GM12878 (cell line): ENCODE measurements at regions not wholly inside any gene's neighbourhood (a gene's known extent, or its start where the extent isn't known, plus 50 kb on each side); places are given as distances from the start of the nearest gene placed in this dataset.

Experiments
- ATAC-seq: fragments of 200-7000 bp; cut with Tn5 transposase; 3 replicates; pipeline ENCODE4 v1.9.1; 2020; ENCODE audit warnings: mild to moderate bottlenecking, moderate library complexity
- BruUV-seq: library from RNA; stranded (reverse); fragments of 400-500 nt; replicated peaks from 2 replicates; lab custom pipeline; 2021; lab: Mats Ljungman, UMichigan
- CTCF ChIA-PET: fragments of 300-600 bp; sonication (Branson Sonifier 250); formaldehyde crosslinking; extraction: SDS; loops from one replicate; lab custom pipeline; 2021; ENCODE audit warnings: inconsistent platforms; lab: Yijun Ruan, JAX
- POLR2A ChIA-PET: fragments of 350-600 bp; formaldehyde crosslinking; extraction: SDS; loops from one replicate; lab custom pipeline; 2021; ENCODE audit warnings: inconsistent platforms; lab: Charles Lee
- RAD21 ChIA-PET: fragments of 300-600 bp; sonication (Branson Sonifier 250); formaldehyde crosslinking; loops from one replicate; lab custom pipeline; 2023; ENCODE audit warnings: antibody characterized with exemption; ENCODE audit not compliant: unreplicated experiment; lab: Charles Lee
- SMC1A ChIA-PET: fragments of 300-600 bp; sonication (Branson Sonifier 250); formaldehyde crosslinking; loops from one replicate; lab custom pipeline; 2023; ENCODE audit not compliant: unreplicated experiment, uncharacterized antibody; lab: Charles Lee
- DNase-seq: peaks from one replicate; pipeline ENCODE4 v3.0.0-alpha.2; 2011; ENCODE audit warnings: low read depth, low spot score
- FAIRE-seq: peaks from 3 replicates; lab custom pipeline; 2011; peaks lifted over from hg19 to GRCh38; lab: Jason Lieb, UNC
- H2AFZ ChIP-seq: 2 replicates; pipeline ENCODE4 v1.6.0; 2011; ENCODE audit warnings: low read depth, low read length, control low read depth; ENCODE audit not compliant: control insufficient read depth
- H3K27ac ChIP-seq: 2 replicates; pipeline ENCODE4 v1.5.1; 2011; ENCODE audit warnings: control low read depth; ENCODE audit not compliant: control insufficient read depth, insufficient read depth
- H3K27me3 ChIP-seq, 2 experiments: replicated peaks in 1 of 2; 2 replicates each; pipeline versions ENCODE4 v1.6.0 to v1.6.1; 2011; ENCODE audit warnings: low read length in 1 of 2; ENCODE audit not compliant: control insufficient read depth in 2 of 2, insufficient read depth in 2 of 2
- H3K36me3 ChIP-seq, 2 experiments: 2 replicates each; pipeline ENCODE4 v1.5.1; 2011; ENCODE audit warnings: low read length in 1 of 2; ENCODE audit not compliant: control insufficient read depth in 2 of 2, insufficient read depth in 2 of 2
- H3K4me1 ChIP-seq: 2 replicates; pipeline ENCODE4 v1.6.1; 2011; ENCODE audit warnings: mild to moderate bottlenecking, low read length, moderate library complexity, mixed read lengths; ENCODE audit not compliant: control insufficient read depth, insufficient read depth
- H3K4me2 ChIP-seq: 2 replicates; pipeline ENCODE4 v1.6.0; 2011; ENCODE audit warnings: control low read depth; ENCODE audit not compliant: control insufficient read depth, insufficient read depth
- H3K4me3 ChIP-seq: fragments of 200-600 bp; sonication (generic); 2 replicates; pipeline ENCODE4 v1.5.1; 2016
- H3K79me2 ChIP-seq: 2 replicates; pipeline ENCODE4 v1.6.0; 2011; ENCODE audit warnings: low read length; ENCODE audit not compliant: control insufficient read depth, insufficient read depth
- H3K9ac ChIP-seq: 2 replicates; pipeline ENCODE4 v1.8.0; 2011; ENCODE audit warnings: low read length, control low read depth, mixed read lengths; ENCODE audit not compliant: control insufficient read depth, insufficient read depth
- H3K9me3 ChIP-seq: replicated peaks from 3 replicates; pipeline ENCODE4 v1.5.1; 2011; ENCODE audit warnings: mild to moderate bottlenecking, low read length; ENCODE audit not compliant: control insufficient read depth, insufficient read depth
- H4K20me1 ChIP-seq: 2 replicates; pipeline ENCODE4 v1.6.0; 2011; ENCODE audit not compliant: control insufficient read depth, insufficient read depth
- BACH1 ChIP-seq: fragments of 450-650 bp; IDR thresholded peaks from 2 replicates; pipeline ENCODE4 v1.6.1; 2017; ENCODE audit warnings: mild to moderate bottlenecking, borderline replicate concordance
- EZH2 ChIP-seq: IDR thresholded peaks from 2 replicates; pipeline ENCODE4 v1.6.1; 2012; ENCODE audit warnings: low read depth, mild to moderate bottlenecking, control low read depth, inconsistent platforms, low read length, borderline replicate concordance; ENCODE audit not compliant: control insufficient read depth
- GATAD2B ChIP-seq: fragments of 450-650 bp; conservative IDR thresholded peaks from 2 replicates; pipeline ENCODE4 v1.6.1; 2017; ENCODE audit warnings: low read depth, mild to moderate bottlenecking, moderate library complexity
- IKZF1 ChIP-seq: fragments of 450-650 bp; conservative IDR thresholded peaks from 2 replicates; pipeline ENCODE4 v1.6.1; 2017; ENCODE audit warnings: antibody characterized with exemption, mild to moderate bottlenecking
- KLF5 ChIP-seq: fragments of 450-650 bp; IDR thresholded peaks from 2 replicates; pipeline ENCODE4 v1.6.1; 2014; ENCODE audit warnings: mild to moderate bottlenecking; ENCODE audit not compliant: partially characterized antibody
- MYC ChIP-seq: IDR thresholded peaks from 2 replicates; pipeline ENCODE4 v1.6.1; 2011; ENCODE audit warnings: mild to moderate bottlenecking, low read length, moderate library complexity, inconsistent platforms; ENCODE audit not compliant: insufficient read depth, insufficient replicate concordance, insufficient read length, severe bottlenecking
- RBBP5 ChIP-seq: fragments of 200-600 bp; sonication (generic); conservative IDR thresholded peaks from 2 replicates; pipeline ENCODE4 v1.6.1; 2016
- RCOR1 ChIP-seq: conservative IDR thresholded peaks from 2 replicates; pipeline ENCODE4 v1.6.1; 2012; ENCODE audit warnings: low read depth, low read length, improper control_type of control experiment
- SIN3A ChIP-seq: IDR thresholded peaks from 2 replicates; pipeline ENCODE4 v1.6.1; 2012; ENCODE audit warnings: low read depth, low read length, improper control_type of control experiment
- SIX5 ChIP-seq: IDR thresholded peaks from 2 replicates; pipeline ENCODE4 v1.6.1; 2011; ENCODE audit warnings: mild to moderate bottlenecking, low read depth, low read length, moderate library complexity; ENCODE audit not compliant: severe bottlenecking
- SP1 ChIP-seq: IDR thresholded peaks from one replicate; pipeline ENCODE4 v1.6.1; 2011; ENCODE audit warnings: low read depth, low read length
- SPI1 ChIP-seq: IDR thresholded peaks from 2 replicates; pipeline ENCODE4 v1.6.1; 2011; ENCODE audit warnings: low read depth, mild to moderate bottlenecking, low read length, moderate library complexity, borderline replicate concordance; ENCODE audit not compliant: insufficient read depth
- SREBF2 ChIP-seq: IDR thresholded peaks from 2 replicates; pipeline ENCODE4 v1.6.1; 2012; ENCODE audit warnings: mild to moderate bottlenecking, low read length
- STAT3 ChIP-seq: IDR thresholded peaks from 2 replicates; pipeline ENCODE4 v1.6.1; 2011; ENCODE audit warnings: low read depth, low read length, improper control_type of control experiment
- TCF7 ChIP-seq: IDR thresholded peaks from 2 replicates; pipeline ENCODE4 v1.6.1; 2014; ENCODE audit warnings: antibody characterized with exemption, borderline replicate concordance
- WGBS: methylation state at CpG from one replicate; pipeline ENCODE4 v1.1.6; 2016; ENCODE audit warnings: low lambda C conversion rate; ENCODE audit not compliant: insufficient replicate concordance, insufficient coverage; ENCODE audit errors: missing lambda C conversion rate; 5-methylcytosine and 5-hydroxymethylcytosine counted together
- in situ Hi-C: fragments of 300-500 bp; cut with MboI; formaldehyde crosslinking; loops from 9 replicates; pipeline ENCODE4 v1.14.3; 2018; ENCODE audit warnings: mixed read lengths
- intact Hi-C: fragments of 100-400 bp; cut with micrococcal nuclease; formaldehyde crosslinking; loops from one replicate; pipeline ENCODE4 v1.14.2; 2022; ENCODE audit not compliant: unreplicated experiment
- TF ChIP-seq, protein P1 (sequence below): fragments of 450-650 bp; conservative IDR thresholded peaks from 2 replicates; pipeline ENCODE4 v1.6.1; 2017; ENCODE audit warnings: mild to moderate bottlenecking, moderate library complexity
- TF ChIP-seq, protein P2 (sequence below), 3 experiments: IDR thresholded peaks in 2 of 3; conservative IDR thresholded peaks in 1 of 3; 2 replicates each; pipeline ENCODE4 v1.5.1; 2011; ENCODE audit warnings: low read depth in 3 of 3, low read length in 3 of 3, mild to moderate bottlenecking in 3 of 3, control low read depth in 2 of 3, moderate library complexity in 2 of 3, inconsistent platforms in 1 of 3, mixed read lengths in 1 of 3; ENCODE audit not compliant: control insufficient read depth in 2 of 3, insufficient read depth in 1 of 3; ENCODE audit errors: extremely low read depth in 1 of 3
- TF ChIP-seq, protein P3 (sequence below): fragments of 450-650 bp; IDR thresholded peaks from 2 replicates; pipeline ENCODE4 v1.6.1; 2016; ENCODE audit warnings: mild to moderate bottlenecking, moderate library complexity, borderline replicate concordance

DNA sequence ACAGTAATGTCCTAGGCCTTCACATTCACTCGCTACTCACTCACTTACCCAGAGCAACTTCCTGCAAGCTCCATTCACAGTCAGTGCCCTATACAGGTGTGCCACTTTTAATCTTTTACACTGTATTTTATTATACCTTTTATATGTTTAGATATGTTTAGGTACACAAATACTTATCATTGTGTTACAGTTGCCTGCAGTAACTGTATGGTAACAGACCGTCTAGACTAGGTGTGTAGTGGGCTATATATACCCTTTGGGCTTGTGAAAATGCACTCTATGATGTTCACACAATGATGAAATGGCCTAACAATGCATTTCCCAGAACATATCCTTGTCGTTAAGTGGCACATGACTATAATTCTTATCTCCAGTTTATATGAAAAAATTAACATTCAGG is 204.5 kb upstream of the HMCN1 start:
- Histone ChIP-seq H3K79me2 (no peaks in the 10 kb centered on the region), H3K27ac (no peak overlapping the region), H3K36me3 (no peaks in the 10 kb centered on the region), H3K4me1 (0 out of 2 replicates have a peak, but pooled peaks cover 8% of the 10 kb centered on the region), H3K9ac (no peak overlapping the region), H2AFZ (no peak overlapping the region), H3K4me3 (no peak overlapping the region), H4K20me1 (no peaks in the 10 kb centered on the region), H3K27me3 (no peaks in the 10 kb centered on the region), H3K4me2 (no peak overlapping the region), H3K9me3 (no peaks in the 10 kb centered on the region; the same call in 2 of the 3 replicates)
- FAIRE-seq (no peak), DNase-seq (no peak), ATAC-seq (no peak)
- BruUV-seq: no TSS peak
- in situ Hi-C loops (no loop called here), intact Hi-C loops (no loop called here)
- SMC1A ChIA-PET: interaction anchor here (1.2 kb wide), 1 partner anchor 182 kb away, joined by 3 read pairs; no protein-coding TSS in a partner anchor
- WGBS: 71% methylated on average over 3 of the region's 3 CpGs
- CTCF ChIA-PET: interaction anchor here (0.9 to 1.0 kb wide), 2 partner anchors 10 to 30 kb away, joined by 3 to 4 read pairs; no protein-coding TSS in a partner anchor
- POLR2A ChIA-PET: no interaction called here
- RAD21 ChIA-PET: no interaction called here
- TF ChIP-seq, protein P1, sequence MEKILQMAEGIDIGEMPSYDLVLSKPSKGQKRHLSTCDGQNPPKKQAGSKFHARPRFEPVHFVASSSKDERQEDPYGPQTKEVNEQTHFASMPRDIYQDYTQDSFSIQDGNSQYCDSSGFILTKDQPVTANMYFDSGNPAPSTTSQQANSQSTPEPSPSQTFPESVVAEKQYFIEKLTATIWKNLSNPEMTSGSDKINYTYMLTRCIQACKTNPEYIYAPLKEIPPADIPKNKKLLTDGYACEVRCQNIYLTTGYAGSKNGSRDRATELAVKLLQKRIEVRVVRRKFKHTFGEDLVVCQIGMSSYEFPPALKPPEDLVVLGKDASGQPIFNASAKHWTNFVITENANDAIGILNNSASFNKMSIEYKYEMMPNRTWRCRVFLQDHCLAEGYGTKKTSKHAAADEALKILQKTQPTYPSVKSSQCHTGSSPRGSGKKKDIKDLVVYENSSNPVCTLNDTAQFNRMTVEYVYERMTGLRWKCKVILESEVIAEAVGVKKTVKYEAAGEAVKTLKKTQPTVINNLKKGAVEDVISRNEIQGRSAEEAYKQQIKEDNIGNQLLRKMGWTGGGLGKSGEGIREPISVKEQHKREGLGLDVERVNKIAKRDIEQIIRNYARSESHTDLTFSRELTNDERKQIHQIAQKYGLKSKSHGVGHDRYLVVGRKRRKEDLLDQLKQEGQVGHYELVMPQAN: no peak
- TF ChIP-seq STAT3: no peak
- TF ChIP-seq, protein P2, sequence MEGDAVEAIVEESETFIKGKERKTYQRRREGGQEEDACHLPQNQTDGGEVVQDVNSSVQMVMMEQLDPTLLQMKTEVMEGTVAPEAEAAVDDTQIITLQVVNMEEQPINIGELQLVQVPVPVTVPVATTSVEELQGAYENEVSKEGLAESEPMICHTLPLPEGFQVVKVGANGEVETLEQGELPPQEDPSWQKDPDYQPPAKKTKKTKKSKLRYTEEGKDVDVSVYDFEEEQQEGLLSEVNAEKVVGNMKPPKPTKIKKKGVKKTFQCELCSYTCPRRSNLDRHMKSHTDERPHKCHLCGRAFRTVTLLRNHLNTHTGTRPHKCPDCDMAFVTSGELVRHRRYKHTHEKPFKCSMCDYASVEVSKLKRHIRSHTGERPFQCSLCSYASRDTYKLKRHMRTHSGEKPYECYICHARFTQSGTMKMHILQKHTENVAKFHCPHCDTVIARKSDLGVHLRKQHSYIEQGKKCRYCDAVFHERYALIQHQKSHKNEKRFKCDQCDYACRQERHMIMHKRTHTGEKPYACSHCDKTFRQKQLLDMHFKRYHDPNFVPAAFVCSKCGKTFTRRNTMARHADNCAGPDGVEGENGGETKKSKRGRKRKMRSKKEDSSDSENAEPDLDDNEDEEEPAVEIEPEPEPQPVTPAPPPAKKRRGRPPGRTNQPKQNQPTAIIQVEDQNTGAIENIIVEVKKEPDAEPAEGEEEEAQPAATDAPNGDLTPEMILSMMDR (IDR thresholded peaks at IDR 0.05 in 2 of 3, conservative IDR thresholded peaks at IDR 0.05 in 1 of 3; ENCODE audit: control insufficient read depth in 2 of 3, extremely low read depth in 1 of 3, insufficient read depth in 1 of 3, low read depth in 3 of 3, low read length in 3 of 3): no peak
- TF ChIP-seq TCF7: no peak
- no peak for TF ChIP-seq SREBF2
- TF ChIP-seq RBBP5: no peak
- no peak for TF ChIP-seq GATAD2B
- TF ChIP-seq IKZF1: no peak
- no peak for TF ChIP-seq SP1
- TF ChIP-seq SPI1: no peak
- no peak for TF ChIP-seq MYC
- no peak for TF ChIP-seq SIX5
- TF ChIP-seq EZH2: no peak
- TF ChIP-seq, protein P3, sequence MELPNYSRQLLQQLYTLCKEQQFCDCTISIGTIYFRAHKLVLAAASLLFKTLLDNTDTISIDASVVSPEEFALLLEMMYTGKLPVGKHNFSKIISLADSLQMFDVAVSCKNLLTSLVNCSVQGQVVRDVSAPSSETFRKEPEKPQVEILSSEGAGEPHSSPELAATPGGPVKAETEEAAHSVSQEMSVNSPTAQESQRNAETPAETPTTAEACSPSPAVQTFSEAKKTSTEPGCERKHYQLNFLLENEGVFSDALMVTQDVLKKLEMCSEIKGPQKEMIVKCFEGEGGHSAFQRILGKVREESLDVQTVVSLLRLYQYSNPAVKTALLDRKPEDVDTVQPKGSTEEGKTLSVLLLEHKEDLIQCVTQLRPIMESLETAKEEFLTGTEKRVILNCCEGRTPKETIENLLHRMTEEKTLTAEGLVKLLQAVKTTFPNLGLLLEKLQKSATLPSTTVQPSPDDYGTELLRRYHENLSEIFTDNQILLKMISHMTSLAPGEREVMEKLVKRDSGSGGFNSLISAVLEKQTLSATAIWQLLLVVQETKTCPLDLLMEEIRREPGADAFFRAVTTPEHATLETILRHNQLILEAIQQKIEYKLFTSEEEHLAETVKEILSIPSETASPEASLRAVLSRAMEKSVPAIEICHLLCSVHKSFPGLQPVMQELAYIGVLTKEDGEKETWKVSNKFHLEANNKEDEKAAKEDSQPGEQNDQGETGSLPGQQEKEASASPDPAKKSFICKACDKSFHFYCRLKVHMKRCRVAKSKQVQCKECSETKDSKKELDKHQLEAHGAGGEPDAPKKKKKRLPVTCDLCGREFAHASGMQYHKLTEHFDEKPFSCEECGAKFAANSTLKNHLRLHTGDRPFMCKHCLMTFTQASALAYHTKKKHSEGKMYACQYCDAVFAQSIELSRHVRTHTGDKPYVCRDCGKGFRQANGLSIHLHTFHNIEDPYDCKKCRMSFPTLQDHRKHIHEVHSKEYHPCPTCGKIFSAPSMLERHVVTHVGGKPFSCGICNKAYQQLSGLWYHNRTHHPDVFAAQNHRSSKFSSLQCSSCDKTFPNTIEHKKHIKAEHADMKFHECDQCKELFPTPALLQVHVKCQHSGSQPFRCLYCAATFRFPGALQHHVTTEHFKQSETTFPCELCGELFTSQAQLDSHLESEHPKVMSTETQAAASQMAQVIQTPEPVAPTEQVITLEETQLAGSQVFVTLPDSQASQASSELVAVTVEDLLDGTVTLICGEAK: no peak
- TF ChIP-seq KLF5: no peak
- no peak for TF ChIP-seq SIN3A
- no peak for TF ChIP-seq RCOR1
- no peak for TF ChIP-seq BACH1
